ENCODE measurements at regions not wholly inside any gene's neighbourhood (a gene's known extent, or its start where the extent isn't known, plus 50 kb on each side); places are given as distances from the start of the nearest gene placed in this dataset.

DNA sequence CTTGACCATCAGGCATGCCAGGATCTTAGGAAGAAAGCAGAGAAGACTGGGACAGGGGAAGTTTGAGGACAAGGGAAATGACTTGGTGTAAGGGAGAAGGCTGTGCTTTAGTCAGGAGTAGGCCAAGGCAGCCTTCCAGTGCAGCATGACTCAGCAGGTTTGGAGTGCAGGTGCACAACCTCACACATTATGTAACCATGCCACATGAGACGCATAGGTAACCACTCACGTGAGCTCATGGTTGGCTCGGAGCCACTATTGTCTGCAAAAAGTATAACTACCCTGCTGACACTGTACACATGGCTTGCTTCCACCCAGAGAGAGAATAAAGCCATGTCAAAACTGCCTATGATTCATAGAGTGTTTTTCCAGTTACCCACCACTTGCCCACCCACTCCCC, 715.9 kb downstream of the SMARCA1 start:
- TF ChIP-seq, protein P1, sequence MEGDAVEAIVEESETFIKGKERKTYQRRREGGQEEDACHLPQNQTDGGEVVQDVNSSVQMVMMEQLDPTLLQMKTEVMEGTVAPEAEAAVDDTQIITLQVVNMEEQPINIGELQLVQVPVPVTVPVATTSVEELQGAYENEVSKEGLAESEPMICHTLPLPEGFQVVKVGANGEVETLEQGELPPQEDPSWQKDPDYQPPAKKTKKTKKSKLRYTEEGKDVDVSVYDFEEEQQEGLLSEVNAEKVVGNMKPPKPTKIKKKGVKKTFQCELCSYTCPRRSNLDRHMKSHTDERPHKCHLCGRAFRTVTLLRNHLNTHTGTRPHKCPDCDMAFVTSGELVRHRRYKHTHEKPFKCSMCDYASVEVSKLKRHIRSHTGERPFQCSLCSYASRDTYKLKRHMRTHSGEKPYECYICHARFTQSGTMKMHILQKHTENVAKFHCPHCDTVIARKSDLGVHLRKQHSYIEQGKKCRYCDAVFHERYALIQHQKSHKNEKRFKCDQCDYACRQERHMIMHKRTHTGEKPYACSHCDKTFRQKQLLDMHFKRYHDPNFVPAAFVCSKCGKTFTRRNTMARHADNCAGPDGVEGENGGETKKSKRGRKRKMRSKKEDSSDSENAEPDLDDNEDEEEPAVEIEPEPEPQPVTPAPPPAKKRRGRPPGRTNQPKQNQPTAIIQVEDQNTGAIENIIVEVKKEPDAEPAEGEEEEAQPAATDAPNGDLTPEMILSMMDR (IDR thresholded peaks at IDR 0.05; ENCODE audit: low read length): no peak
- TF ChIP-seq EZH2 (IDR thresholded peaks at IDR 0.05; ENCODE audit: borderline replicate concordance, low read length): no peak

All from OCI-LY1 (cell line).